ENCODE measurements at regions not wholly inside any gene's neighbourhood (a gene's known extent, or its start where the extent isn't known, plus 50 kb on each side); places are given as distances from the start of the nearest gene placed in this dataset.

DNA sequence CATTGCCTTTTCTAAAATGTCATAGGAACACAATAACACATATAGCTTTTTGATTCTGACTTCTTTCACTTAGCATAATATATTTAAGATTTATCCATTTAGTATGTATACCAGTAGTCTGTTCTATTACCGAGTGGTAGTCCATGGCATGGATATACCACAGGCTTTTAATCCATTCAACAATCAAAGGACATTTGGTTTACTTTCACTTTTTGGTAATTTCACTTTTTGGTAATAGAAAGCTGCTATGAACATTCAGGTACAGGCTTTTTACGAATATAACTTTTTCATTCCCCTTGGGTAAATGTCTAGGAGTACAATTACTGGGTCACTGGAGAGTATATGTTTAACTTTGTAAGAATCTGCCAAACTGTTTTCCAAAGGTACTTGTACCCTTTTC is 100.7 kb upstream of the PRICKLE1 start:
- TF ChIP-seq EZH2 (IDR thresholded peaks at IDR 0.05; ENCODE audit: borderline replicate concordance, control insufficient read depth, low read depth, low read length) (no peak), NFYA (IDR thresholded peaks at IDR 0.05; ENCODE audit: borderline replicate concordance, low read depth, low read length) (no peak), YY1 (IDR thresholded peaks at IDR 0.05; ENCODE audit: low read depth, low read length) (no peak), CTCF (IDR thresholded peaks at IDR 0.05 in 2 of 3, conservative IDR thresholded peaks at IDR 0.05 in 1 of 3; ENCODE audit: control insufficient read depth in 2 of 3, extremely low read depth in 1 of 3, insufficient read depth in 1 of 3, low read depth in 3 of 3, low read length in 3 of 3) (no peak), BCL11A (IDR thresholded peaks at IDR 0.05; ENCODE audit: low read depth, low read length) (no peak), RUNX3 (IDR thresholded peaks at IDR 0.05; ENCODE audit: low read length) (no peak), POLR2A (IDR thresholded peaks at IDR 0.05; ENCODE audit: low read depth, low read length) (no peak), EGR1 (IDR thresholded peaks at IDR 0.05; ENCODE audit: borderline replicate concordance in 1 of 2, low read depth in 2 of 2, low read length in 2 of 2) (no peak), MAX (IDR thresholded peaks at IDR 0.05; ENCODE audit: low read depth, low read length) (no peak)
- TF ChIP-seq, protein P1, sequence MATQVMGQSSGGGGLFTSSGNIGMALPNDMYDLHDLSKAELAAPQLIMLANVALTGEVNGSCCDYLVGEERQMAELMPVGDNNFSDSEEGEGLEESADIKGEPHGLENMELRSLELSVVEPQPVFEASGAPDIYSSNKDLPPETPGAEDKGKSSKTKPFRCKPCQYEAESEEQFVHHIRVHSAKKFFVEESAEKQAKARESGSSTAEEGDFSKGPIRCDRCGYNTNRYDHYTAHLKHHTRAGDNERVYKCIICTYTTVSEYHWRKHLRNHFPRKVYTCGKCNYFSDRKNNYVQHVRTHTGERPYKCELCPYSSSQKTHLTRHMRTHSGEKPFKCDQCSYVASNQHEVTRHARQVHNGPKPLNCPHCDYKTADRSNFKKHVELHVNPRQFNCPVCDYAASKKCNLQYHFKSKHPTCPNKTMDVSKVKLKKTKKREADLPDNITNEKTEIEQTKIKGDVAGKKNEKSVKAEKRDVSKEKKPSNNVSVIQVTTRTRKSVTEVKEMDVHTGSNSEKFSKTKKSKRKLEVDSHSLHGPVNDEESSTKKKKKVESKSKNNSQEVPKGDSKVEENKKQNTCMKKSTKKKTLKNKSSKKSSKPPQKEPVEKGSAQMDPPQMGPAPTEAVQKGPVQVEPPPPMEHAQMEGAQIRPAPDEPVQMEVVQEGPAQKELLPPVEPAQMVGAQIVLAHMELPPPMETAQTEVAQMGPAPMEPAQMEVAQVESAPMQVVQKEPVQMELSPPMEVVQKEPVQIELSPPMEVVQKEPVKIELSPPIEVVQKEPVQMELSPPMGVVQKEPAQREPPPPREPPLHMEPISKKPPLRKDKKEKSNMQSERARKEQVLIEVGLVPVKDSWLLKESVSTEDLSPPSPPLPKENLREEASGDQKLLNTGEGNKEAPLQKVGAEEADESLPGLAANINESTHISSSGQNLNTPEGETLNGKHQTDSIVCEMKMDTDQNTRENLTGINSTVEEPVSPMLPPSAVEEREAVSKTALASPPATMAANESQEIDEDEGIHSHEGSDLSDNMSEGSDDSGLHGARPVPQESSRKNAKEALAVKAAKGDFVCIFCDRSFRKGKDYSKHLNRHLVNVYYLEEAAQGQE (IDR thresholded peaks at IDR 0.05; ENCODE audit: low read depth, low read length) = no peak
- TF ChIP-seq, protein P2, sequence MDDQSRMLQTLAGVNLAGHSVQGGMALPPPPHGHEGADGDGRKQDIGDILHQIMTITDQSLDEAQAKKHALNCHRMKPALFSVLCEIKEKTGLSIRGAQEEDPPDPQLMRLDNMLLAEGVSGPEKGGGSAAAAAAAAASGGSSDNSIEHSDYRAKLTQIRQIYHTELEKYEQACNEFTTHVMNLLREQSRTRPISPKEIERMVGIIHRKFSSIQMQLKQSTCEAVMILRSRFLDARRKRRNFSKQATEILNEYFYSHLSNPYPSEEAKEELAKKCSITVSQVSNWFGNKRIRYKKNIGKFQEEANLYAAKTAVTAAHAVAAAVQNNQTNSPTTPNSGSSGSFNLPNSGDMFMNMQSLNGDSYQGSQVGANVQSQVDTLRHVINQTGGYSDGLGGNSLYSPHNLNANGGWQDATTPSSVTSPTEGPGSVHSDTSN (IDR thresholded peaks at IDR 0.05; ENCODE audit: insufficient replicate concordance, low read depth, low read length) = no peak

Measured in GM12878 (cell line).